CD4-positive, CD25-positive, alpha-beta regulatory T cell (primary cell): ENCODE measurements at regions not wholly inside any gene's neighbourhood (a gene's known extent, or its start where the extent isn't known, plus 50 kb on each side); places are given as distances from the start of the nearest gene placed in this dataset.

Source experiments
- ATAC-seq, 2 donors: fragments of 150-1000 bp; cut with Tn5 transposase; one replicate each; pipeline ENCODE4 v1.10.0; 2021; ENCODE audit warnings: low read depth in 2 of 2, moderate number of reproducible peaks in 2 of 2, moderate library complexity in 1 of 2
- DNase-seq, 3 donors: peaks; one replicate each; pipeline versions ENCODE4 v3.0.0 to v3.0.0-alpha.2; 2012 to 2022; ENCODE audit warnings: mixed read lengths in 1 of 3
- H3K27ac ChIP-seq: one replicate; pipeline ENCODE4 v1.7.0; 2013; ENCODE audit warnings: mild to moderate bottlenecking, low read length; ENCODE audit not compliant: insufficient read depth, poor library complexity, severe bottlenecking
- H3K27me3 ChIP-seq: one replicate; pipeline ENCODE4 v1.7.0; 2013; ENCODE audit warnings: low read length; ENCODE audit not compliant: control insufficient read depth, insufficient read depth
- H3K36me3 ChIP-seq: one replicate; pipeline ENCODE4 v1.7.0; 2013; ENCODE audit warnings: mild to moderate bottlenecking, low read length, moderate library complexity; ENCODE audit not compliant: control insufficient read depth, insufficient read depth
- H3K4me1 ChIP-seq: 2 replicates; pipeline ENCODE4 v1.7.0; 2013; ENCODE audit warnings: mild to moderate bottlenecking, low read length; ENCODE audit not compliant: insufficient read depth, control insufficient read depth, poor library complexity, severe bottlenecking
- H3K4me3 ChIP-seq: one replicate; pipeline ENCODE4 v1.7.0; 2013; ENCODE audit warnings: low read depth, mild to moderate bottlenecking, low read length, moderate library complexity
- H3K9me3 ChIP-seq, 2 experiments: 1 replicate in 1 of 2; 2 replicates in 1 of 2; pipeline ENCODE4 v1.7.0; 2013; ENCODE audit warnings: low read length in 2 of 2, mild to moderate bottlenecking in 1 of 2, moderate library complexity in 1 of 2; ENCODE audit not compliant: control insufficient read depth in 2 of 2
- H3K27ac Mint-ChIP-seq, 3 donors: one replicate each; pipeline ENCODE4 v1.8.0; 2020 to 2022; ENCODE audit warnings: mild to moderate bottlenecking in 3 of 3, mixed read lengths in 3 of 3, moderate library complexity in 2 of 3
- H3K27me3 Mint-ChIP-seq: one replicate; pipeline ENCODE4 v1.8.0; 2022; ENCODE audit warnings: mild to moderate bottlenecking, mixed read lengths
- H3K36me3 Mint-ChIP-seq: one replicate; pipeline ENCODE4 v1.8.0; 2020; ENCODE audit warnings: mixed read lengths
- H3K4me1 Mint-ChIP-seq, 4 donors: one replicate each; pipeline ENCODE4 v1.8.0; 2020 to 2022; ENCODE audit warnings: mixed read lengths in 4 of 4, mild to moderate bottlenecking in 1 of 4
- H3K4me3 Mint-ChIP-seq, 4 donors: one replicate each; pipeline ENCODE4 v1.8.0; 2020 to 2022; ENCODE audit warnings: mild to moderate bottlenecking in 4 of 4, mixed read lengths in 4 of 4, moderate library complexity in 3 of 4
- H3K9me3 Mint-ChIP-seq, 7 donors: one replicate each; pipeline ENCODE4 v1.8.0; 2020 to 2022; ENCODE audit warnings: mixed read lengths in 7 of 7, mild to moderate bottlenecking in 3 of 7, moderate library complexity in 2 of 7

DNA sequence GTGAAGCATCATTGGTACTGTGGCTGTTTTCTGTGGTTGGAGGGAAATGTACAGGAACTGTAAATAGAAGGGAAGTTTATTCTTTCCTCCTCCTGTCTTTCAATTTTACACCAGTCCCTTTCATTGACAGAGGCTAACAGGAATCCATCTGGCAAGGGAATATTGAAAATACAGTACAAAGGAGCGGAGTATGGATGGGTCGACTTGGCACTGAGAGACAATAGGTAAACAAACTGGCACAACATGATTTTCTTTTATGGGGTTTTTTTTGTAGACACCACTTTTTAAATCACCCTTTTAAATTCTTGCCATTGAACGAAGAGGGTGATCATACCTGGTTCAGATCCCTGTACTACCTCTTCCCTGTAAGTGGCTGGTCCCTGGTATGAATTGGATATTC, 341.3 kb downstream of the RWDD3 start:
- no peaks in the 10 kb centered on the region for H3K4me1 ChIP-seq
- peaks cover 0 to 18% (median 5%) of the 10 kb centered on the region in 7 donors for H3K9me3 Mint-ChIP-seq
- no peaks in the 10 kb centered on the region for H3K36me3 ChIP-seq
- no peaks in the 10 kb centered on the region for H3K27me3 ChIP-seq
- H3K36me3 Mint-ChIP-seq, result no peaks in the 10 kb centered on the region
- no peaks in the 10 kb centered on the region for H3K27me3 Mint-ChIP-seq
- H3K27ac Mint-ChIP-seq, result no peak overlapping the region
- H3K27ac ChIP-seq, result no peak overlapping the region
- no peak overlapping the region for H3K4me3 ChIP-seq
- H3K4me1 Mint-ChIP-seq, result no peaks in the 10 kb centered on the region
- no peak overlapping the region for H3K4me3 Mint-ChIP-seq
- no peaks in the 10 kb centered on the region for H3K9me3 ChIP-seq
- ATAC-seq, result no peak
- DNase-seq, result no peak

DNA sequence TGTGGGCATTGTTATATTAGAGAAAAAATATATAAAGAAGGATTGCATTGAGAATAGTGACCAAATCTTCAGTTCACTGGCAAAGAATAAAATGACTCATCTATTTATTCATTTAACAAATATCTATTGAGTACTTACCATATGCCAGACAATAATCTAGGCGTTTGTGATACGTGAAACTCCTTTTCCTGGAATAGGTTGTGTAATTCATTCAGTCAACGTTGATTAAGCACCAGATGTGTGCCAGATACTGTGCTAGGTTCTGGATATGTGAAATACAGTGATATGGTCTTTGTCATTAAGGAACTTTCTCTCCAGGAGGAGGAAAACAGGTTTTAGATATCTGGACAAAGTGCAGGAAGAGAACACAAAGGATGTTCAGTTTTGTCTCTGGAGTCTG, 344.5 kb downstream of the RWDD3 start:
- no peak overlapping the region for H3K27ac Mint-ChIP-seq
- Histone ChIP-seq H3K4me1 (no peaks in the 10 kb centered on the region), H3K4me3 (no peak overlapping the region), H3K9me3 (no peaks in the 10 kb centered on the region), H3K27ac (no peak overlapping the region), H3K27me3 (no peaks in the 10 kb centered on the region), H3K36me3 (no peaks in the 10 kb centered on the region)
- H3K4me3 Mint-ChIP-seq, result no peak overlapping the region
- H3K4me1 Mint-ChIP-seq, result no peaks in the 10 kb centered on the region
- no peaks in the 10 kb centered on the region for H3K36me3 Mint-ChIP-seq
- no peak for ATAC-seq
- no peak for DNase-seq
- H3K27me3 Mint-ChIP-seq, result no peaks in the 10 kb centered on the region
- H3K9me3 Mint-ChIP-seq, result peaks cover 0 to 15% (median 3%) of the 10 kb centered on the region in 7 donors

GRCh38 chr1:95582191-95582590, 348.2 kb downstream of the RWDD3 start:
- H3K9me3 Mint-ChIP-seq, result peaks cover 0 to 5% (median 3%) of the 10 kb centered on the region in 7 donors
- Histone ChIP-seq H3K4me1 (no peaks in the 10 kb centered on the region), H3K4me3 (no peak overlapping the region), H3K36me3 (no peaks in the 10 kb centered on the region), H3K27ac (no peak overlapping the region), H3K27me3 (no peaks in the 10 kb centered on the region), H3K9me3 (no peaks in the 10 kb centered on the region)
- no peaks in the 10 kb centered on the region for H3K36me3 Mint-ChIP-seq
- DNase-seq (no peak), ATAC-seq (no peak)
- no peaks in the 10 kb centered on the region for H3K27me3 Mint-ChIP-seq
- no peak overlapping the region for H3K27ac Mint-ChIP-seq
- no peaks in the 10 kb centered on the region for H3K4me1 Mint-ChIP-seq
- no peak overlapping the region for H3K4me3 Mint-ChIP-seq

- no peaks in the 10 kb centered on the region for H3K36me3 ChIP-seq
- no peaks in the 10 kb centered on the region for H3K4me1 ChIP-seq
- no peak overlapping the region for H3K4me3 ChIP-seq
- no peaks in the 10 kb centered on the region for H3K27me3 ChIP-seq
- Mint-ChIP-seq H3K27me3 (no peaks in the 10 kb centered on the region), H3K27ac (no peak overlapping the region), H3K36me3 (no peaks in the 10 kb centered on the region), H3K4me3 (no peak overlapping the region), H3K4me1 (no peaks in the 10 kb centered on the region), H3K9me3 (peaks cover 0 to 5% (median 3%) of the 10 kb centered on the region in 7 donors)
- DNase-seq, result no peak
- no peaks in the 10 kb centered on the region for H3K9me3 ChIP-seq
- H3K27ac ChIP-seq, result no peak overlapping the region
- no peak for ATAC-seq
Measured at GRCh38 chr1:95582746-95583145, 348.7 kb downstream of the RWDD3 start.

DNA sequence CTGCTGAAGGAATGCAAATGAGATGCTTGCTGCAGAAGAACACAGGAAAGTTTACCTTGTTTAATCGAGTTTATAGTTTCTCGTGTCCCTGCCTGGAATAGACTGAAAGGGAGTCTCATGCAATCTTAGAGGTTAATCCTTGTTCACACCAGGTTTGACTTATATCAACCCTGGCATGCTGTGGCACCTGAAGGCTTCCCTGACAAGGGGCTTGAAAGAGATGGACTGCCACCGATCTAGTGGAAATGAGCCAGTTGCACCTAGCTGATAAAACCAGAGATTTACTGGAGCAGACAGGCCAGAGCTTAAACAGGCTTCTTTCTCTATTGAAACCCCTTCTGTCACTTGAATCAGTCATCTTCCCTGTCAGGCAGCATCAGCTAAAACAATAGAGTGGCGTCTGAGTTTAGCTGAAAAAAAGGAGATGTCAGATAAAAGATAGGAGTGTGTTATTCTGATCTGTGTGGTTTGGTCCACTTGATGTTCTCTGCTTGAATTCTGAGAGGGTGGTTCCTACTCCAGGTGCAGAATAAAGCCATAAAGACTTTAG, 349.7 kb downstream of the RWDD3 start:
- H3K4me1 Mint-ChIP-seq, result no peaks in the 10 kb centered on the region

GRCh38 chr1:95584315-95584714, 350.3 kb downstream of the RWDD3 start:
- Histone ChIP-seq H3K36me3 (no peaks in the 10 kb centered on the region), H3K4me1 (no peaks in the 10 kb centered on the region), H3K27me3 (no peaks in the 10 kb centered on the region), H3K4me3 (no peak overlapping the region), H3K9me3 (no peaks in the 10 kb centered on the region), H3K27ac (no peak overlapping the region)
- ATAC-seq (no peak), DNase-seq (no peak)
- no peak overlapping the region for H3K4me3 Mint-ChIP-seq
- no peaks in the 10 kb centered on the region for H3K36me3 Mint-ChIP-seq
- H3K27me3 Mint-ChIP-seq, result no peaks in the 10 kb centered on the region
- no peaks in the 10 kb centered on the region for H3K4me1 Mint-ChIP-seq
- H3K9me3 Mint-ChIP-seq, result peaks cover 0 to 6% (median 4%) of the 10 kb centered on the region in 7 donors
- no peak overlapping the region for H3K27ac Mint-ChIP-seq

More for the DNA sequence above, 349.7 kb downstream of the RWDD3 start:
- Mint-ChIP-seq H3K27ac (no peak overlapping the region), H3K4me3 (no peak overlapping the region), H3K9me3 (peaks cover 0 to 6% (median 3%) of the 10 kb centered on the region in 7 donors), H3K27me3 (no peaks in the 10 kb centered on the region), H3K36me3 (no peaks in the 10 kb centered on the region)
- H3K36me3 ChIP-seq, result no peaks in the 10 kb centered on the region
- H3K9me3 ChIP-seq, result no peaks in the 10 kb centered on the region
- no peaks in the 10 kb centered on the region for H3K27me3 ChIP-seq
- ATAC-seq (no peak), DNase-seq (no peak)
- H3K4me3 ChIP-seq, result no peak overlapping the region
- H3K4me1 ChIP-seq, result no peaks in the 10 kb centered on the region
- H3K27ac ChIP-seq, result no peak overlapping the region

DNA sequence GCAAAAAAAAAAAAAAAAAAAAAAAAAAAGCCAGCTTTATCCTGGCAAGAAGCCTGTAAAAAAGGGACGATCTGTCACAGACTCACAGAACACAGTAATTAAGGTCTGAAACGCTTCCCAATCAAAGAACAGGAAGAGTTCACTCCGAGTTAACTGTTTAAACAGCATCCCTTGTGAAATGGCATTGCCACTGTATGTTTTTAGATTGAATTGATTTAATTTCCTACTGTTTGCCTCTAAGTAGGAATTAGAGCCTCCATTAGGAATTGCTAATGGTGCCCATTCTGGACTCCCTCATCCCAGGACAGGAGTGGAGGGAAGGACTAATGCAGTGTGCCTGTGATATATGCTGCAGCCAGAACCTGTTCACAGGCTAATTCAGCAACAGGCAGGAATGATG, 370.8 kb downstream of the RWDD3 start:
- no peaks in the 10 kb centered on the region for H3K36me3 ChIP-seq
- H3K9me3 ChIP-seq, result no peaks in the 10 kb centered on the region
- no peak overlapping the region for H3K4me3 ChIP-seq
- DNase-seq, result no peak
- H3K36me3 Mint-ChIP-seq, result no peaks in the 10 kb centered on the region
- no peaks in the 10 kb centered on the region for H3K4me1 Mint-ChIP-seq
- H3K4me1 ChIP-seq, result no peaks in the 10 kb centered on the region
- peaks cover 4% of the 10 kb centered on the region for H3K27me3 Mint-ChIP-seq
- no peak overlapping the region for H3K27ac ChIP-seq
- H3K4me3 Mint-ChIP-seq, result no peak overlapping the region
- no peaks in the 10 kb centered on the region for H3K27me3 ChIP-seq
- no peak for ATAC-seq
- no peak overlapping the region for H3K27ac Mint-ChIP-seq
- peaks cover 2 to 32% (median 6%) of the 10 kb centered on the region in 7 donors for H3K9me3 Mint-ChIP-seq

GRCh38 chr1:95614197-95614596, 380.2 kb downstream of the RWDD3 start:
- ATAC-seq, result no peak
- H3K4me3 Mint-ChIP-seq, result no peak overlapping the region
- H3K36me3 Mint-ChIP-seq, result no peaks in the 10 kb centered on the region
- no peaks in the 10 kb centered on the region for H3K27me3 ChIP-seq
- H3K27me3 Mint-ChIP-seq, result no peaks in the 10 kb centered on the region
- H3K36me3 ChIP-seq, result no peaks in the 10 kb centered on the region
- H3K4me3 ChIP-seq, result no peak overlapping the region
- no peak for DNase-seq
- H3K27ac Mint-ChIP-seq, result no peak overlapping the region
- H3K27ac ChIP-seq, result no peak overlapping the region
- no peaks in the 10 kb centered on the region for H3K4me1 ChIP-seq
- no peaks in the 10 kb centered on the region for H3K4me1 Mint-ChIP-seq
- H3K9me3 Mint-ChIP-seq, result peaks cover 0 to 3% (median 1%) of the 10 kb centered on the region in 7 donors
- no peaks in the 10 kb centered on the region for H3K9me3 ChIP-seq
